K562 (cell line): ENCODE measurements at regions not wholly inside any gene's neighbourhood (a gene's known extent, or its start where the extent isn't known, plus 50 kb on each side); places are given as distances from the start of the nearest gene placed in this dataset.
A peak's percentile ranks its signal among the peaks of the same experiment; 100 is the strongest.

Experiments used
- ATAC-seq: fragments of 200-7000 bp; cut with Tn5 transposase; 3 replicates; pipeline ENCODE4 v1.9.1; 2020; ENCODE audit warnings: moderate library complexity
- BruUV-seq: library from RNA; stranded (reverse); fragments of 400-500 nt; replicated peaks from 2 replicates; lab custom pipeline; 2021; lab: Mats Ljungman, UMichigan
- CTCF ChIA-PET: fragments of 300-600 bp; formaldehyde crosslinking; extraction: SDS; loops from one replicate; lab custom pipeline; 2021; ENCODE audit warnings: low intra/inter-chr PET ratio; lab: Yijun Ruan, JAX
- POLR2A ChIA-PET: fragments of 300-600, 350-650 bp; sonication (Branson Sonifier 250); formaldehyde crosslinking; extraction: SDS; loops from one replicate; lab custom pipeline; 2021; ENCODE audit warnings: antibody characterized with exemption, inconsistent platforms; lab: Yijun Ruan, JAX
- DNase-seq, 4 experiments: peaks; one replicate each; pipeline versions ENCODE4 v3.0.0 to v3.0.0-alpha.2; 2011 to 2018; ENCODE audit warnings: low spot score in 3 of 4, mixed read lengths in 3 of 4; ENCODE audit errors: extremely low read depth in 1 of 4
- FAIRE-seq: peaks from 2 replicates; lab custom pipeline; 2011; peaks lifted over from hg19 to GRCh38; lab: Jason Lieb, UNC
- H2AFZ ChIP-seq: 2 replicates; pipeline ENCODE4 v1.6.0; 2011; ENCODE audit warnings: low read depth, low read length, control low read depth, inconsistent platforms
- H3K27ac ChIP-seq: fragments of 200-600 bp; 3 replicates; pipeline ENCODE4 v1.8.0; 2011; ENCODE audit warnings: low read depth, mild to moderate bottlenecking, control low read depth, inconsistent platforms, low read length, moderate library complexity, mixed read lengths; ENCODE audit errors: extremely low read depth
- H3K27me3 ChIP-seq, 2 experiments: fragments of 300-600 bp in 1 of 2; 2 replicates in 1 of 2; 3 replicates in 1 of 2; pipeline versions ENCODE4 v1.6.0 to v1.8.0; 2011; ENCODE audit warnings: inconsistent platforms in 2 of 2, low read length in 2 of 2, mild to moderate bottlenecking in 1 of 2, mixed read lengths in 1 of 2, moderate library complexity in 1 of 2; ENCODE audit not compliant: control insufficient read depth in 2 of 2, insufficient read depth in 2 of 2
- H3K36me3 ChIP-seq: fragments of 300-600 bp; 3 replicates; pipeline ENCODE4 v1.8.0; 2011; ENCODE audit warnings: mild to moderate bottlenecking, low read length, inconsistent platforms; ENCODE audit not compliant: control insufficient read depth, insufficient read depth
- H3K4me1 ChIP-seq, 2 experiments: fragments of 200-600 bp in 1 of 2; replicated peaks in 1 of 2; 2 replicates in 1 of 2; 3 replicates in 1 of 2; pipeline versions ENCODE4 v1.5.1 to v1.8.0; 2011; ENCODE audit warnings: inconsistent platforms in 2 of 2, low read length in 2 of 2, mild to moderate bottlenecking in 1 of 2, mixed read lengths in 1 of 2, moderate library complexity in 1 of 2; ENCODE audit not compliant: control insufficient read depth in 2 of 2, insufficient read depth in 2 of 2
- H3K4me2 ChIP-seq: 2 replicates; pipeline ENCODE4 v1.6.1; 2011; ENCODE audit warnings: low read length, control low read depth, inconsistent platforms, mixed read lengths; ENCODE audit not compliant: insufficient read depth
- H3K4me3 ChIP-seq: fragments of 200-600 bp; sonication (generic), shearing (Covaris generic); 2 replicates; pipeline ENCODE4 v1.5.1; 2016; ENCODE audit warnings: control low read depth, inconsistent platforms
- H3K79me2 ChIP-seq: fragments of 200-600 bp; 3 replicates; pipeline ENCODE4 v1.8.0; 2011; ENCODE audit warnings: low read length, inconsistent platforms; ENCODE audit not compliant: control insufficient read depth, insufficient read depth
- H3K9ac ChIP-seq, 2 experiments: 2 replicates each; pipeline versions ENCODE4 v1.6.0 to v1.6.1; 2011; ENCODE audit warnings: low read depth in 2 of 2, low read length in 2 of 2, control low read depth in 1 of 2, inconsistent platforms in 1 of 2, mild to moderate bottlenecking in 1 of 2, mixed read lengths in 1 of 2; ENCODE audit not compliant: insufficient read depth in 1 of 2
- H3K9me1 ChIP-seq: one replicate; pipeline ENCODE4 v1.6.0; 2011; ENCODE audit warnings: inconsistent platforms, mild to moderate bottlenecking, low read length, moderate library complexity; ENCODE audit not compliant: control insufficient read depth, insufficient read depth
- H3K9me3 ChIP-seq: replicated peaks from 2 replicates; pipeline ENCODE4 v1.5.1; 2011; ENCODE audit warnings: low read depth, low read length, inconsistent platforms; ENCODE audit not compliant: control insufficient read depth, insufficient read depth
- H4K20me1 ChIP-seq: replicated peaks from 2 replicates; pipeline ENCODE4 v1.6.1; 2011; ENCODE audit warnings: low read length, inconsistent platforms, mixed read lengths; ENCODE audit not compliant: control insufficient read depth, insufficient read depth
- AFF4 ChIP-seq: sonication (generic); formaldehyde crosslinking; IDR thresholded peaks from 2 replicates; pipeline ENCODE4 v1.8.0; 2023; ENCODE audit warnings: mild to moderate bottlenecking, missing genetic modification reagents
- DDX20 ChIP-seq: fragments of 450-650 bp; IDR thresholded peaks from 2 replicates; pipeline ENCODE4 v1.6.1; 2016; ENCODE audit warnings: missing genetic modification characterization, low read depth, mild to moderate bottlenecking, missing compliant biosample characterization, moderate library complexity
- L3MBTL2 ChIP-seq: fragments of 450-650 bp; IDR thresholded peaks from 2 replicates; pipeline ENCODE4 v1.6.1; 2016; ENCODE audit warnings: mild to moderate bottlenecking, moderate library complexity
- MNT ChIP-seq, 2 experiments: fragments of 450-650 bp; conservative IDR thresholded peaks; 2 replicates each; pipeline ENCODE4 v1.6.1; 2017; ENCODE audit warnings: mild to moderate bottlenecking in 2 of 2, moderate library complexity in 2 of 2
- MYC ChIP-seq, 2 experiments: fragments of 250-450 bp in 1 of 2; sonication (Bioruptor Pico) in 1 of 2; IDR thresholded peaks; 2 replicates each; pipeline versions ENCODE4 v1.5.1 to v1.6.1; 2012 to 2021; ENCODE audit warnings: low read depth in 2 of 2, borderline replicate concordance in 1 of 2, improper control_type of control experiment in 1 of 2, low read length in 1 of 2, mild to moderate bottlenecking in 1 of 2, moderate library complexity in 1 of 2
- PCBP1 ChIP-seq: fragments of 200-400 bp; formaldehyde crosslinking; IDR thresholded peaks from 2 replicates; pipeline ENCODE4 v1.6.1; 2018; ENCODE audit warnings: mild to moderate bottlenecking, low read depth, low read length; ENCODE audit not compliant: poor library complexity, severe bottlenecking
- ZNF75A ChIP-seq: fragments of 450-650 bp; formaldehyde crosslinking; IDR thresholded peaks from 2 replicates; pipeline ENCODE4 v1.4.0; 2020; ENCODE audit warnings: mild to moderate bottlenecking
- WGBS: fragments of 100-300 bp; shearing (Covaris generic); methylation state at CpG from one replicate; pipeline ENCODE4 v1.1.6; 2016; ENCODE audit warnings: low coverage, mixed read lengths; ENCODE audit not compliant: insufficient coverage; ENCODE audit errors: missing lambda C conversion rate; 5-methylcytosine and 5-hydroxymethylcytosine counted together
- in situ Hi-C: fragments of 300-500 bp; cut with MboI; formaldehyde crosslinking; loops from 4 replicates; pipeline ENCODE4 v1.15.0; 2018; ENCODE audit warnings: inconsistent platforms, mixed read lengths
- intact Hi-C: fragments of 100-400 bp; cut with micrococcal nuclease; formaldehyde crosslinking; loops from 2 replicates; pipeline ENCODE4 v1.14.2; 2022

GRCh38 chr6:26186652-26187051 lies 99.4 kb downstream of the HFE start:
- ChIA-PET POLR2A (interaction anchor here (0.7 to 18.6 kb wide), 13 partner anchors 12 to 155 kb away, joined by 3 to 323 read pairs (median 30); a partner anchor contains a TSS), CTCF (no interaction called here)
- Histone ChIP-seq H3K9me1 (no peaks in the 10 kb centered on the region), H3K27ac (peak overlapping the region; percentile 99), H3K4me2 (peak overlapping the region; percentile 96), H3K36me3 (peaks cover 28% of the 10 kb centered on the region; the same call in 2 of the 3 replicates), H3K9ac (peak overlapping the region in 1 of 2 experiments; percentile 97; a peak in 2 of 4 replicates), H2AFZ (no peak overlapping the region), H3K4me3 (peak overlapping the region; percentile 53; the same call in 1 of the 2 replicates), H3K27me3 (no peaks in the 10 kb centered on the region), H4K20me1 (no peaks in the 10 kb centered on the region), H3K9me3 (no peaks in the 10 kb centered on the region), H3K79me2 (peaks cover 56% of the 10 kb centered on the region), H3K4me1 (peaks cover 5 to 27% of the 10 kb centered on the region in 2 experiments)
- in situ Hi-C loops = loop anchor here (25.0 kb wide), 1 partner anchor 376 kb away; no protein-coding TSS in a partner anchor
- no peak for DNase-seq
- no peak for ATAC-seq
- WGBS = 61% methylated on average over 7 of the region's 7 CpGs
- no TSS peak for BruUV-seq
- intact Hi-C loops = no loop called here
- FAIRE-seq = no peak
- TF ChIP-seq PCBP1 = no peak
- TF ChIP-seq ZNF75A = 0 out of 2 replicates have a peak, but pooled peaks have one; percentile 18
- TF ChIP-seq MNT (conservative IDR thresholded peaks at IDR 0.05) = 0 out of 4 replicates have a peak, but pooled peaks of 1 of the 2 experiments have one; percentile 11
- no peak for TF ChIP-seq MYC (IDR thresholded peaks at IDR 0.05; ENCODE audit: low read depth, low read length)
- no peak for TF ChIP-seq MYC (CRISPR knock-in tag; IDR thresholded peaks at IDR 0.05; ENCODE audit: borderline replicate concordance, low read depth)
- no peak for TF ChIP-seq AFF4 (CRISPR knock-in tag)
- no peak for TF ChIP-seq DDX20
- peak; percentile 72; the same call in 1 of the 2 replicates for TF ChIP-seq L3MBTL2
